IMR-90 (cell line): ENCODE measurements at regions not wholly inside any gene's neighbourhood (a gene's known extent, or its start where the extent isn't known, plus 50 kb on each side); places are given as distances from the start of the nearest gene placed in this dataset.

Source experiments
- ATAC-seq: fragments of 200-7000 bp; cut with Tn5 transposase; 2 replicates; pipeline ENCODE4 v1.9.1; 2020; ENCODE audit warnings: low read depth, mild to moderate bottlenecking, moderate library complexity
- BruUV-seq: library from RNA; stranded (reverse); fragments of 400-500 nt; replicated peaks from 2 replicates; lab custom pipeline; 2021; lab: Mats Ljungman, UMichigan
- CTCF ChIA-PET: fragments of 300-600 bp; formaldehyde crosslinking; extraction: SDS; loops from one replicate; lab custom pipeline; 2021; ENCODE audit warnings: antibody characterized with exemption; lab: Yijun Ruan, JAX
- POLR2A ChIA-PET: fragments of 300-600 bp; sonication (Branson Sonifier 250); formaldehyde crosslinking; loops from one replicate; lab custom pipeline; 2022; ENCODE audit warnings: antibody characterized with exemption; ENCODE audit not compliant: unreplicated experiment; lab: Charles Lee
- DNase-seq: peaks from one replicate; pipeline ENCODE4 v3.0.0; 2013
- H2AFZ ChIP-seq: replicated peaks from 2 replicates; pipeline ENCODE3; 2013; ENCODE audit warnings: low read length, mild to moderate bottlenecking; ENCODE audit not compliant: poor library complexity
- H2AK5ac ChIP-seq: 2 replicates; pipeline ENCODE4 v1.6.1; 2013; ENCODE audit warnings: low read depth, low read length, inconsistent platforms
- H2AK9ac ChIP-seq: replicated peaks from 2 replicates; pipeline ENCODE3; 2013; ENCODE audit warnings: mild to moderate bottlenecking, low read depth, low read length, moderate library complexity; ENCODE audit not compliant: poor library complexity
- H2BK120ac ChIP-seq: 2 replicates; pipeline ENCODE4 v1.6.1; 2013; ENCODE audit warnings: low read depth, low read length, inconsistent platforms
- H2BK15ac ChIP-seq: 3 replicates; pipeline ENCODE4 v1.6.1; 2013; ENCODE audit warnings: low read depth, low read length, inconsistent platforms
- H2BK20ac ChIP-seq: 2 replicates; pipeline ENCODE4 v1.6.1; 2013; ENCODE audit warnings: low read depth, mild to moderate bottlenecking, inconsistent platforms, low read length, moderate library complexity
- H2BK5ac ChIP-seq: 2 replicates; pipeline ENCODE4 v1.6.1; 2013; ENCODE audit warnings: mild to moderate bottlenecking, low read depth, low read length, inconsistent platforms; ENCODE audit not compliant: poor library complexity, severe bottlenecking
- H3K14ac ChIP-seq: replicated peaks from 2 replicates; pipeline ENCODE4 v1.6.1; 2013; ENCODE audit warnings: low read depth, low read length, inconsistent platforms
- H3K18ac ChIP-seq: 2 replicates; pipeline ENCODE4 v1.6.1; 2013; ENCODE audit warnings: low read depth, low read length, control low read depth
- H3K23ac ChIP-seq: 2 replicates; pipeline ENCODE4 v1.6.1; 2013; ENCODE audit warnings: low read depth, low read length, inconsistent platforms
- H3K27ac ChIP-seq: 2 replicates; pipeline ENCODE4 v1.5.1; 2013; ENCODE audit warnings: mild to moderate bottlenecking, control low read depth, low read length; ENCODE audit not compliant: insufficient read depth
- H3K27me3 ChIP-seq: 2 replicates; pipeline ENCODE4 v1.6.1; 2013; ENCODE audit warnings: low read length; ENCODE audit not compliant: control insufficient read depth, insufficient read depth
- H3K36me3 ChIP-seq: 2 replicates; pipeline ENCODE4 v1.6.1; 2013; ENCODE audit warnings: low read length, mixed read lengths; ENCODE audit not compliant: control insufficient read depth, insufficient read depth
- H3K4ac ChIP-seq: 2 replicates; pipeline ENCODE4 v1.6.1; 2013; ENCODE audit warnings: low read depth, low read length, inconsistent platforms
- H3K4me1 ChIP-seq: 2 replicates; pipeline ENCODE4 v1.6.1; 2013; ENCODE audit warnings: low read length, mixed read lengths; ENCODE audit not compliant: control insufficient read depth, insufficient read depth
- H3K4me2 ChIP-seq: 2 replicates; pipeline ENCODE4 v1.6.1; 2013; ENCODE audit warnings: low read depth, mild to moderate bottlenecking, control low read depth, low read length, moderate library complexity
- H3K4me3 ChIP-seq: 2 replicates; pipeline ENCODE4 v1.5.1; 2013; ENCODE audit warnings: low read depth, mild to moderate bottlenecking, control low read depth, low read length, moderate library complexity; ENCODE audit not compliant: insufficient read depth
- H3K56ac ChIP-seq: 2 replicates; pipeline ENCODE4 v1.6.1; 2013; ENCODE audit warnings: low read length, inconsistent platforms; ENCODE audit not compliant: insufficient read depth; ENCODE audit errors: extremely low read depth
- H3K79me1 ChIP-seq, 2 experiments: 2 replicates each; pipeline ENCODE4 v1.6.1; 2013; ENCODE audit warnings: low read length in 2 of 2, inconsistent platforms in 1 of 2, low read depth in 1 of 2
- H3K9ac ChIP-seq: 2 replicates; pipeline ENCODE4 v1.6.1; 2013; ENCODE audit warnings: low read depth, low read length, control low read depth
- H3K9me1 ChIP-seq: 2 replicates; pipeline ENCODE4 v1.6.1; 2013; ENCODE audit warnings: low read length, inconsistent platforms; ENCODE audit not compliant: insufficient read depth
- H3K9me3 ChIP-seq: 2 replicates; pipeline ENCODE4 v1.6.1; 2013; ENCODE audit warnings: low read length; ENCODE audit not compliant: control insufficient read depth, insufficient read depth
- H4K20me1 ChIP-seq: 2 replicates; pipeline ENCODE4 v1.6.1; 2013; ENCODE audit warnings: low read length, inconsistent platforms; ENCODE audit not compliant: insufficient read depth
- H4K5ac ChIP-seq: 2 replicates; pipeline ENCODE4 v1.6.1; 2013; ENCODE audit warnings: mild to moderate bottlenecking, low read depth, low read length, control low read depth
- H4K8ac ChIP-seq, 2 experiments: 2 replicates each; pipeline ENCODE4 v1.6.1; 2013; ENCODE audit warnings: low read depth in 2 of 2, low read length in 2 of 2, control low read depth in 1 of 2, inconsistent platforms in 1 of 2
- H4K91ac ChIP-seq: 2 replicates; pipeline ENCODE4 v1.6.1; 2013; ENCODE audit warnings: low read depth, low read length, inconsistent platforms; ENCODE audit not compliant: insufficient read depth
- BHLHE40 ChIP-seq: fragments of 150-350 bp; IDR thresholded peaks from 2 replicates; pipeline ENCODE4 v1.6.1; 2016; ENCODE audit warnings: mild to moderate bottlenecking, low read depth, low read length
- CEBPB ChIP-seq: IDR thresholded peaks from 2 replicates; pipeline ENCODE4 v1.6.1; 2012; ENCODE audit warnings: low read depth, low read length, improper control_type of control experiment
- CHD1 ChIP-seq: IDR thresholded peaks from 2 replicates; pipeline ENCODE4 v1.6.1; 2012; ENCODE audit warnings: low read depth, low read length, improper control_type of control experiment
- CTCF ChIP-seq: conservative IDR thresholded peaks from 2 replicates; pipeline ENCODE4 v1.5.1; 2012; ENCODE audit warnings: mild to moderate bottlenecking, low read depth, low read length, improper control_type of control experiment
- ELK1 ChIP-seq: fragments of 150-350 bp; IDR thresholded peaks from 2 replicates; pipeline ENCODE4 v1.6.1; 2016; ENCODE audit warnings: low read depth, mild to moderate bottlenecking, low read length, moderate library complexity, borderline replicate concordance
- FOS ChIP-seq: fragments of 150-350 bp; IDR thresholded peaks from 2 replicates; pipeline ENCODE4 v1.6.1; 2016; ENCODE audit warnings: low read depth, low read length
- MAFK ChIP-seq: IDR thresholded peaks from 2 replicates; pipeline ENCODE4 v1.6.1; 2012; ENCODE audit warnings: low read depth, low read length, improper control_type of control experiment
- MAZ ChIP-seq: IDR thresholded peaks from 2 replicates; pipeline ENCODE4 v1.6.1; 2012; ENCODE audit warnings: low read depth, mild to moderate bottlenecking, low read length, improper control_type of control experiment, moderate library complexity, borderline replicate concordance
- MXI1 ChIP-seq: IDR thresholded peaks from 2 replicates; pipeline ENCODE4 v1.6.1; 2012; ENCODE audit warnings: low read depth, mild to moderate bottlenecking, low read length, moderate library complexity, borderline replicate concordance
- NFE2L2 ChIP-seq: fragments of 150-350 bp; IDR thresholded peaks from 2 replicates; pipeline ENCODE4 v1.6.1; 2016; ENCODE audit warnings: low read depth, mild to moderate bottlenecking, low read length
- POLR2A ChIP-seq: IDR thresholded peaks from 2 replicates; pipeline ENCODE4 v1.6.1; 2012; ENCODE audit warnings: mild to moderate bottlenecking, low read depth, low read length
- RAD21 ChIP-seq: IDR thresholded peaks from 2 replicates; pipeline ENCODE4 v1.6.1; 2012; ENCODE audit warnings: low read length, improper control_type of control experiment
- RCOR1 ChIP-seq: IDR thresholded peaks from 2 replicates; pipeline ENCODE4 v1.6.1; 2012; ENCODE audit warnings: mild to moderate bottlenecking, low read length, improper control_type of control experiment; ENCODE audit not compliant: insufficient replicate concordance
- RFX5 ChIP-seq: IDR thresholded peaks from 2 replicates; pipeline ENCODE4 v1.8.0; 2012; ENCODE audit warnings: low read depth, mild to moderate bottlenecking, low read length, moderate library complexity
- SMC3 ChIP-seq: fragments of 150-350 bp; IDR thresholded peaks from 2 replicates; pipeline ENCODE4 v1.6.1; 2016; ENCODE audit warnings: low read depth, mild to moderate bottlenecking, antibody characterized with exemption, low read length, moderate library complexity
- USF2 ChIP-seq: fragments of 150-350 bp; IDR thresholded peaks from 2 replicates; pipeline ENCODE4 v1.6.1; 2017; ENCODE audit warnings: mild to moderate bottlenecking, antibody characterized with exemption, low read length, low read depth
- WGBS, 2 experiments: methylation state at CpG; one replicate each; pipeline versions ENCODE4 v1.1.5 to v1.1.7; 2013; ENCODE audit warnings: missing lambda C conversion rate in 2 of 2; ENCODE audit not compliant: insufficient read length in 1 of 2; ENCODE audit errors: extremely low coverage in 2 of 2; 5-methylcytosine and 5-hydroxymethylcytosine counted together
- dilution Hi-C: fragments of 300-500 bp; cut with HindIII; formaldehyde crosslinking; loops from one replicate; pipeline ENCODE4 v1.14.3; 2018; ENCODE audit warnings: low sequenced_read_pairs; ENCODE audit not compliant: unreplicated experiment
- in situ Hi-C: fragments of 300-500 bp; cut with MboI; formaldehyde crosslinking; loops from 3 replicates; pipeline ENCODE4 v1.14.3; 2019; ENCODE audit warnings: low sequenced_read_pairs, inconsistent platforms, mixed read lengths
- intact Hi-C: fragments of 100-400 bp; cut with micrococcal nuclease; formaldehyde crosslinking; loops from 2 replicates; pipeline ENCODE4 v1.10.0; 2022

GRCh38 chr11:29606330-29607031 is 410.3 kb downstream of the KCNA4 start:
- Histone ChIP-seq H3K4me3 (no peak overlapping the region), H3K4me1 (no peaks in the 10 kb centered on the region), H2AFZ (no peak overlapping the region), H2AK5ac (no peak overlapping the region), H3K23ac (no peak overlapping the region), H3K14ac (no peak overlapping the region), H3K18ac (no peak overlapping the region), H2BK15ac (no peak overlapping the region), H2BK20ac (no peak overlapping the region), H3K9me1 (no peaks in the 10 kb centered on the region), H3K56ac (no peak overlapping the region), H3K27ac (no peak overlapping the region), H4K8ac (no peak overlapping the region), H3K4ac (no peak overlapping the region), H4K91ac (no peak overlapping the region), H4K20me1 (no peaks in the 10 kb centered on the region), H3K9ac (no peak overlapping the region), H3K27me3 (no peaks in the 10 kb centered on the region), H2BK120ac (no peak overlapping the region), H3K79me1 (no peaks in the 10 kb centered on the region), H3K36me3 (no peaks in the 10 kb centered on the region), H2BK5ac (no peak overlapping the region), H3K4me2 (no peak overlapping the region), H4K5ac (no peak overlapping the region), H2AK9ac (no peak overlapping the region), H3K9me3 (no peaks in the 10 kb centered on the region)
- CTCF ChIA-PET: no interaction called here
- POLR2A ChIA-PET: no interaction called here
- DNase-seq (no peak), ATAC-seq (no peak)
- WGBS, 2 experiments: no CpG with 5 or more reads among the region's 4 CpGs
- in situ Hi-C loops: no loop called here
- BruUV-seq: no TSS peak
- TF ChIP-seq CHD1 (no peak), MAFK (no peak), CTCF (no peak), MAZ (no peak), ELK1 (no peak), RAD21 (no peak), BHLHE40 (no peak), CEBPB (no peak), NFE2L2 (no peak), RFX5 (no peak), FOS (no peak), RCOR1 (no peak), POLR2A (no peak), SMC3 (no peak), USF2 (no peak), MXI1 (no peak)
- dilution Hi-C loops: no loop called here
- intact Hi-C loops: no loop called here
